ENCODE measurements at regions not wholly inside any gene's neighbourhood (a gene's known extent, or its start where the extent isn't known, plus 50 kb on each side); places are given as distances from the start of the nearest gene placed in this dataset.

DNA sequence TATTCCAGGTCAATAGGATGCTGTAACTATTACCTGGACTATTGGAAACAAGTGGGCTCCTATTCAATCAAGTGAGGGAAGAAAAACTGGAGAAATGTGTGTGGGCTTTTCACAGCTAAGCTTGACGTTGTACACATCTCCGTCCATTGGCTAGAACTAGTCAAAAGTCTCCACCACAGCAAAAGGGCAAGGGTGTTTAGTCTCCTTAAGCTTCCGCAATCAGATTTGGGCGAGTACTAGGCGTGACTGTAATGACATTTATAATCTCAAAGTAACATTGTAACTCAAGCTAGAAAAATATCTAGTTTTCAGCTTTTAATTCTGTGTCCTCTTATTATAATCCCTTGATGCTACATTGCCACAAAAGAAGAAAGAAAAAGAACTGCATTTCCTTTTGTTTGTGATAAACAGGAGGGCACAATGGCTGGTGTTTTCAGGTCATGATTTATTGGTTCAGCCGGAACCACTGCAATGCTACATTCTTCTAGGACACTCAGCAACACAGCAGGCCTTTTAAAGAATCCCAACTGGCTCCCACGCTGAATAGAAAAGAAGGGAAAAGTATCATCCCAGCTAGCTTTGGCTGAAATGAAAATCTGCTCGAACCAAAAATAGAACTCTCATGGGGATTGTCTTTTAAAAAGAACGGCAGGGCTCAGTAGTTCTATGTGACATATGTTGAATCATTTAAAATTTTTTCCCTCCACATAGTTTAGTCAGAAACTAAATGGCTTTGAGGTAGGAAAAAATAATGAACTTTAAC, 387.7 kb downstream of the BTBD3 start:
- no peak for DNase-seq

DNA sequence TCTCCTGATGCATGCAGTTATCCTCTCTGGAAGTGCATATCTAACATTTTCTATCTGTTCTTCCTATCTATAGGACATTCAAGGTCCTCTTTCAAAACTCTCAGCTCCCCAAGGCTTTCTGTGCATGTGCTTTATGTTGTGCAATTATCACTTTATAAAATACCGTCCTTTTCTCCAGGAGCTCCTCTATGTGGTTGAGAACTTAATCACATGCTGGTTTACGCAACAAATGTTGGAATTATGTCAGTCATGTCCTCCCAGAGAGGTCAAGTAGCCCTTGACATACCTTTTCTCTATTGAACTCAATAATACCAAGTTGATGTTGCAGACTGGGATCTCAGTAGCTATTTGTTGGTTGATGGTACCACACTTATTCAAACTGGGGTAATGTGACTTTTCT, 388.4 kb downstream of the BTBD3 start:
- no peak for DNase-seq

DNA sequence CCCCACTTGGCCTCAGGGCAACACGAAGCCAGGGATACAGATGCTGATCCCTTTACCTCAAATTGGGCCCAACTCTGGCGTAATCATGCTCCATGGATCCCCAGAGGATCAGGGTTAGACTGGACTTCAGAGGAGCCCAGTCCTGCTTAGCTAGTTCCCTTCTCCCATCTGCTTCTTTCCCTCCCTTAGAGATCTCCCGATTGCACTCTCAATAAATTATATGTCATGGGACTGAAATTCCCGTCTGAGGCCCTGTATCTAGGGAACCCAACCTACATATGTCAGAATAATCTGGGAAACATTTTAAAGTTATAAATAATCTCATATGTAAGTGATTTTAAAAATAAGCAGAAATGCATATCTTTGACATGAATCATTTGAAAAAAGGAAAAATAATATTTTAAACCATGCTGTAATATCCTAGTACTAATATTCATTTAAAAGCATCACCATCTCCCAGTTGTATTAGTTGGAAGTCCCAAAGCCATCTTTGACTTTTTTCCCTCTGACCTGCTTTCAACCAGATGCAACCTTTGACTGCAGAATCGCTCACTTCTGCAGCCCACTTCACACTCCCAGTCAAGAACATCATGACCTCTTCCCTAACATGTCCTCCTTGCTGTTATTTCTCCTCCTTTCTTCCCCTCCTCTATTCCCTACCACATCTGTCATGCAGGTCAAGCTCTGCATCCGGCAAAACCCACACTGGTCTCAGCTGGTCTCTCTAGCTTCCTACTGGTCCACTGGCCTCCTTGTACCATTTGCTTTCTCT, 393.6 kb downstream of the BTBD3 start:
- no peak for DNase-seq

DNA sequence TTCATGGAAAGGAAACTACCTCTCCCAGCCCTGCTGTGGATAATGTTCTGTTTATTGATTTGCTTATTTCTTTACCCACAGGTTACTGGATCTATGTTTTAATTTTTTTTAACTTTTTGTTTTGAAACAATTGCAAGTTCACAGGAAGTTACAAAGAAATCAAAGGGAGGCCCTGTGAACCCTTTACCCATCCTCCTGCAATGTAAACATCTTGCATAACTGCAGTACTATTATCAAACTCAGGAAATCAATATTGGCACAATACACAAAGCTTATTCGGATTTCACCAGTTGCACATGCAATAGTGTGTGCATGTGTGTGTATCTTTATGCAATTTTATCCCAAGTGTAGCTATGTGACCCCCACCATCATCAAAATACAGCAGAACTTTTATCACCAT, 398.0 kb downstream of the BTBD3 start:
- no peak for DNase-seq

DNA sequence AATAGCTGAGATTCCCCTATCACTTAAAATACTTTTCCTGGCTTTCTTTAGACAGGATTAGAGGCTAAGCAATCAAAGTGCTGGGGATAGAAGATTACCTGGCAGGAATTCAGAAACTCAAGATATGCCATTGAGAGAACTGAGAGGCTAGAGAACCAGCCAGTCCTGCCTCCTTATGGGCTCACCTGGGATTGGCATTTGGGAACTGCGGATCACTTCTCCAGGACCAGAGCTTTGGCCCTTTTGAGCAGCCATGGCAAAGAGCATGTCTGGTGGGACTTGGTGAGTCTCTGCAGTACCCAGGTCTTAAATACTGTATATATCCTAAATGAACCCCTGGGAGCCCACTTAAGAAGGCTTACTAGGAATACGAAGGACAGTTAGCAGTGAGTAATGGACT, 399.1 kb downstream of the BTBD3 start:
- no peak for DNase-seq

DNA sequence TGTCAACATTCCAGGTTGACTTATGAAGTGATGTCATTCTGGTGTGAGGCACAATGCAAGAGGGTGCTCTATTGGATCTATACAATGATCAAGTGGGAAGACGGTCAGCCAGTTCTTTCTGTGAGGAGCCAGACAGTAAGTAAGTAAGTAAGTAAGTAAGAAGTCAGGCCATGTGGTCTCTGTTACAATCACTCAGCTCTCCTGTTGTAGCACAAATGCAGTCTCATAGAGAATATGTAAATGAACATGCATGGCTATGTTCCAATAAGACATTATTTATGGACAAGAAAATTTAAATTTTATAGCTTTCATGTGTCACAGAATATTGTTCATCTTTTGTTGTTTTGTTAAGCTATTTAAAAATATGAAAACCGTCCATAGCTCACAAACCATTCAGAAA, 399.7 kb downstream of the BTBD3 start:
- no peak for DNase-seq

DNA sequence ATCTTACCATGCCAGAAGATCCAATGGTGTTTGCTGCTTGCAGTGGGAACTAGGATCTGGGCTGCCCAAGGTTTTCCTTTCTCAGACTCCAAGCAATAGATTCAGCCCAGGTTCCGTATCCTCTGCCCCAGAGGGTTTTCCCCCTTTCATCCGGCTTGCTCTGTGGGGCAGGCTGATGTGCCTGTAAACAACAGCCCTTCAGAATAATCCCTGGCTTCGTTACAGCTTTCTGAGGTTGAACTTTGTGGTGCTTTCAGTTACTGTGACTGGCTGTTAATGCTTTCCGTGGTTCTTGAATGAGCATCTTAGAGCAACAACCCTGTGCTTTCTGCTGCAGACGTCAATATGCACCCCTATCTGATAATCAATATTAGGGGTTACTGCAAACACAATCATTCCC, 400.4 kb downstream of the BTBD3 start:
- DNase-seq: no peak

DNA sequence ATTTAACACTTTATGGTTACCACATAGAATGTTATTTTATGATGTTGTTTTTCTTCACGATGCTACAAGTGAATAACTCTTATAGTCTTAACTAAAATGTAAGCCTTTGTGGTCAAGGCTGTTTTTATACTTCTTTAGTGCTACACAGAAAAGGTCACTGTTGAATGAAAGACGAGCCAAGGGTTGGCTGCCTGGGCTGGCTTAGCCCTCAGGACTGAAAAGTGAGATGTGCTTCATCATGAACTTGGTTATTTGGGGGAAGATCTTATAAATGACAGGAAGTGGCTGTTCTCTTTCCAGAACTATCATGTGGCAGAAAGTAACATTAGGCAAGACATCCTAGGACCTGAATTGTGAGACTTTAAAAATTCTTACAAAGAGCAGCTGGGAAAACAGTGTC, 404.0 kb downstream of the BTBD3 start:
- DNase-seq: no peak

DNA sequence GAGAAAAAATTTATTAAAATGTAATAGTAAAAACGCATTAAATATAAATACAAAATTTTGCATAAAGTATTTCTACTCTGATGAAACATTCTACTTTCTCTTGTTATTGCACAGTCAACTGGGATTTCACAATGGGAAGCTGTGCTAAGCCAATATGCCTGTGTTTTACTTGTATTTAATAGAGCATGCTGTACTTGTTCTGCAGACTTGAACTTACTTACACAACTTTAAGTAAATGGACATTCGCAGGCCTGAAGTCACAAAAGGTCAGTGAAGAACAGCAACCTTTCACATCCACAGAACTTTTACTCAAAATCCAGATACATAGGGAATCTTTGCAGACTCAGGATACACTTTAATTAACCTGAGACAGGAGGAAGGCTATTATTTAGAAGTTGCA, 409.5 kb downstream of the BTBD3 start:
- DNase-seq: no peak

DNA sequence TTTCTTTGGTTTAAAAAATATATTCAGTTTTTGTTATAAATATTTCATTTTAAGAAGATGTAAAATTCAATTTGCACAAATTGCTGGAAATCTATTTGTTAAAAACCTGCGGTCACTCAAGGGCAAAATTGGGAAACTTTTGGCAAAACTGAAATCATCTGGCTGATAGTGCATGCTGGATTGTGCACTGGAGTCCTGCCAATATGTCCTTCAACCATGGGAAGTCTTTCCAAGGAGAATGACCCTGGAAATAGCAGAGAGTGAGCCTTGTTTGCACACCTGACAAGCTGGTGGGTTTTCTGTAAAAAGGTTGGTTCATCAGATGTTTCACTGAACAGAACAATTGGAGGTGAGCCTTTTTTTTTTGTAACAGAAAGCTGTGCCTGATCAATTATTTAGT, 413.5 kb downstream of the BTBD3 start:
- DNase-seq: no peak

DNA sequence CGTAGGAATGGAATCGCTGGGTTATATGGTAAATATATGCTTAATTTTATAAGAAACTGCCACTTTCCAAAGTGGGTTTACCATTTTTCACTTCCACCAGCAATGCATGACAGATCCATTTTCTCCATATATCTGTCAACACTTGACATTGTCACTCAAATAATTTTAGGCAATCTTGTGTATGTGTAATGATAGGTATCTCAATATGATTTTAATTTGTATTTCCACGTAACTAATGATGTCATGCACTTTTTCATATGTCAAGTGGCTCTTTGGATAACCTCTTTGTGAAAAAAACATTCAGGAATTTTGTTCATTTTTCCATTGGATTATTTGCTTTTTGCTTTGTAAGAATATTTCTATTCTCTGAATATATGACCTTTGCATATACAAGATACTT, 419.9 kb downstream of the BTBD3 start:
- no peak for DNase-seq

DNA sequence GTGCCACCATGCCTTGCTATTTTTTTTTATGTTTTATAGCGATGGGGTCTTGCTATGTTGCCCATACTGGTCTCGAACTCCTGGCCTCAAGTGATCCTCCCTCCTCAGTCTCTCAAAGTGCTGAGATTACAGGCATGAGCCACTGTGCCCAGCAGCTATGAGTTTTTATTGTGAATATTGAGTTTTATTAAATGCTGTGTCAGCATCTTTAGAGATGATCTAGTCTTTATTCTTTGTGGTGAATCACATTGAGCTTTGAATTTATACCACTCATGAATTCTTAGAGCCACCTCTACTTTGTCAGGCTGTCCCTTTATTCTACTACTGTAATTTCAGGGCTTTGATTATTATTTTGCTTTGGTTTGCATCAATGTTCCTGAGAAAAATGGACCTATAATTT, 428.3 kb downstream of the BTBD3 start:
- DNase-seq: no peak

DNA sequence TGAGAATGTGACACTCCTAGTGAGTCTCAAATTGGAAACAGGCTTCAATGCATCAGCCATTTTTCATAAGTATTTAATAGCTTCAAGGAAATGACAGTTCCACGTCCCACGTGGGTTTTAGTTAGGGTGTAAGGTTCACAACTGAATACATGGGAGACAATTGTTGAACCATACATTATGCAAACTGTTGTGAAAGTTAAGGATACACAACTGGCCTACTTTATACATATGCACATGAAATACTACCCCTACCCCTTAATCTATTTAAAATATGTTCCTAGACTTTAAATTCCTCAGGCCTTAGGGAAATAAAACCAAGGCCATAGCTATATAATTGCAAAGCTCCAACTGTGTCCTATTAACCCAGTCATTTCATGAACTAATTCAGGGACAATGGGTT, 436.1 kb downstream of the BTBD3 start:
- DNase-seq: no peak

DNA sequence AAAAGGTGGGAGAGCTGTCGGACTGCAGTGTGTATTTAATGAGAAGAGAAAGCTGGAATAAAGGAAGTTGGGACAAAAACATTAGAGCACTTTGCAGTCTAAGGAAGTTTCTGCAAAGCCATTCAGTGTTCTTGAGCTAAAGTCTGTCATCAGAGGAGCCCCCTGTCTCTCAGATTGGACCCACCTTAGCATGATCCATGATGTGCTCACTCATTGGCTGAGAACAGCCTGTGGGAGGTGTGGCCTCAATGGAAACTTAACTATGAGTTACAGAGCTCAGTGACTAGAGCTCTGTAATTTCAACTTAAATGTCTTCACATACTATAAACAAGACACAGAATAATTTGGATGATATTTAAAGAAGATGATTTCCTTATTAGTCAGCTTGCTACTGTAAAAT, 437.0 kb downstream of the BTBD3 start:
- no peak for DNase-seq

DNA sequence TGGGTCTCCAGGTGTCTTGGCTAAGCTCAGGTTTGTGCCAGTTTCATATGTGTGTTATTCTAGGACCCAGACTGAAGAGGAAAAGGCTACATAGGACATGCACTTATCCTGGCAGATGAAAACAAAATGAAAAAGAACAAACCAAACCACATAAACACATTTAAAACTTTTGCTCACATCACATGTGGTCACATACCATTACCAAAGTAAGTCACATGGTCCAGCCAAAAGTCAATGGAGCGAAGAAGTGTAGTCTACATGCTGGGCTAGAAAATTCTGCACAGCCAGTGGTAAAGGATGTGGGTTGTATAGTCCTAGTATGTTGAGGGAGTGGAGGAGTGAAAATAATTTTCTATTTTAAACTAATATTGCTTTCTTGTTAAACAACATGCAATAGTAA, 437.5 kb downstream of the BTBD3 start:
- DNase-seq: no peak

DNA sequence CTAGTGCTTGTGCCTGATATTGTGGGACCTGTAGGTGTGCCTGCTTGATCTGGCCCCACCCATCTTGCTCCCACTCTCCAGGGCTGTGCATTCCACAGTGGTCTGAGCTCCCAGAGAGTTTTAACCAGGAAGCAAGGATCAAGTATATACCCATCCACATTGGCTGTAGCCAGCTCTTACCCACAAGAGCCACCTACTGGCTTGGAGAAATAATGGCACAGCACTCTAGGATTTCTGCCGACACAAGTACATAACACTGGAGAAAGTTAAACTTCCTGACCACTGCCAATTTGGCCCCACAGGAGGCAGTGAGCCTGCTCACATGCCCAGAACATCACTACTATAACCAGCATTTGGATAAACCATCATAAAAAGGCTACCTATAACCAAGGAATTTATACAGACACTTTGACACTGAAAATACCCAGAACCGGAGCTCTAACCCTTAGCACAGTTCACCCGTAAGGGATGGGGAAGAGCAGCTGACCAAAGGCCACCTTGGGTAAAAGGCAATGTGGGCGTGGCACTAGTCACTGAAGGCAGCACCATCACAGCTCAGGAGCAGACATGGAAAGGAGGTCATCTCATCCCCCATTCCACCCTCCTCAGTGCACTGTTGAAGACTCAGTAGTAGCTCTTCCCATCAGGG, 440.4 kb downstream of the BTBD3 start:
- no peak for DNase-seq

DNA sequence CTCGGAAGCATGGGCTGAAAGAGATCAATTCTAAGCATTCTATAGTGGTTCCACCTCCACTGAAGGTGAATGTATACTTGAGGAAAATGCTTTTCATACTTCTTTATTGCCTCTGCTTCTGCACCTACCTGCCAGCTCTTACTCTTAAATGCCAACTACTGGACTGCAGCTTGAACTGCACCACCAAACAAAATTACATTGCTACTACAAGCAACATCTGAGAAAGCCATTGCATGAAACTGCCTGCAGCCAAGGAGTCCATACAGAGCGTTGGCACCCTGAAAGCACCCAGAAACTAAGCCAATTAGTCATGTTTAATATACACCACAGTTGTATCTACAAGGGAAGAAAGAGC, 440.9 kb downstream of the BTBD3 start:
- no peak for DNase-seq

DNA sequence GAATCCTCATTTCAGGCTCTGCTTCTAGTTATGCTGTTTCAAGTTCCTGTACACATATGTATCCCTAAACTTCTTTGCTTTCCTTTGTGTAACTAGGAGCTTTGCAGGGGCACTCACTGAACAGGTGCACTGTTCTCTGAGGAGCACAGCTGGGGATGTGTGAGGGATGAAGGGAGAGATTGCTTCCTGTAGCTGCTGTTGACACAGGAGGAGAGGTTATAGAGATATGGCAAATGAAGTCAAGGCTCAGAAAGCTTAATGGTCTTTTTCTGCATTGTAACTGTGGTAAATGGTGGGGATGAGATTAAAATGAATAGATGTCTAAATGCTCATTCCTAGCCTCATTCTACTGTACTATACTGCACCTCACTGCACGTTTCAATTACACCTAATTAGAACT, 454.3 kb downstream of the BTBD3 start:
- DNase-seq: no peak

DNA sequence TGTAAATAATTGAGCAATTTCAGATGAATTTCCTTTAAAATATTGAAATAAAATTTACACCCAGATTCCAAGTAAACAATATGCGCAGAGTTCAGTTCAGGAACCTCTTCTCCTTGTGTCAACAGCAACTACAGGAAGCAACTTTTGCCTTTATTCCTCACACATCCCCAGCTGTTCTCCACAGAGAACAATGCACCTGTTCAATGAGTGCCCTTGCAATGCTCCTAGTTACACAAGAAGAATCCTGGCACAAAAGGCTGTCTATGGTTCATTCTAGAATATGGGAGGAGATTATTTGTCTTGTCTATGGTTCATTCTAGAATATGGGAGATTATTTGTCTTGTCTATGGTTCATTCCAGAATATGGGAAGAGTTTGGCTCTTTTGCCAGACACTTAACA, 454.9 kb downstream of the BTBD3 start:
- no peak for DNase-seq

DNA sequence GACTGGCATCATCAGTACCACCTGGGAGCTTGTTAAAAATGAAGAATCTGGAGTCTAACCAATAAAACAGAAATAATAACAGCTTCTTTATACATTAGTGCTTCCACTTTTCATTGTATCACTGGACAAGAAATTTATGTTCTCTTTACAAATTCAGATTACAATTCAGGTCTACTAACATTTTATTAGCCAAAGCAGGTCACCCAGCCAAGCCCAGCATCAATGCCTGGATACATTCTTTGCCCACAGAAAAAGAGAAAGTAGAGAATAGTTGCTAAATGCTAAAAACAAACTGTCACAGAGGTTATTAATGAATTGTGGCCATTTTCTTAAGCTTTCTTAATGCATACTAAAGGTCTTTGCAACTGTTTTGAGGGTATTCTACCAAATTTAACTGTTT, 458.3 kb downstream of the BTBD3 start:
- no peak for DNase-seq

DNA sequence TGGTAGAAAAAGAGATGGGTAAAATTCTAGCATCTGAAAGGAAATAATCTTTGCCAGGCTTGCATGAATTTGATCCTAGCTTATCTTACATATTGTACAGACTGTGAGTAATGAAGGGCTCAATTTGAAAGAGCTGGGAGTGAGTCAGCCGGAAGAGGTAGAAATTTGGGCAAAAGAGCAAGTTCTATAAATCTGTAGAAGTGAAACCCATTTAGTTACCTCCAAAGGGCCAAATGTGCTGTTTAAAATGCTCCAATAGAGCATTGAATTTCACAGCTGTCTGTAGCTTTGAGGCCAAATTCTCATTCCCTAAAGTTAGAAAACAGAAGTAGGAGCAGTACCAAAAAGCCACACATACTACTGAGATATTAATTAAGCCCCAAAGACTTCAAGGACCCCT, 466.1 kb downstream of the BTBD3 start:
- no peak for DNase-seq

DNA sequence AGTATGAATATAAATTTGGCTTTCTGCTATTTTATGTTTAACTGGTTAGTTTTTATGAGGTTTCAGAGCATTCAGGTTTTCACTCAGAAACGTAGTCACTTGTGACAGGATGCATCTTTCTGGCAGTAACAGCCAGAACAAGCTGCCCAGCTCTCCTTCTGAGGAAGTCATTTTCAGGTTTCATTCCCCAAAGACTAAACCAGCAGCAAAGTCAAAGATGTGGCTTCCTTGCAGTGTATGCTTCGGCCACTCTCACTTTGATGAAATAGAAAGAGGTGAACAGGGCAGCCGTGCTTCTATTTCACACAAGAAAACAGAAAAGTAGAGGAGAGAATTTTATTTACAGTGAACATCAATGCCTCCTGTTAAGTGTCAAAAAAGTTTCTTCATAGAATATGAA, 469.1 kb downstream of the BTBD3 start:
- DNase-seq: no peak

DNA sequence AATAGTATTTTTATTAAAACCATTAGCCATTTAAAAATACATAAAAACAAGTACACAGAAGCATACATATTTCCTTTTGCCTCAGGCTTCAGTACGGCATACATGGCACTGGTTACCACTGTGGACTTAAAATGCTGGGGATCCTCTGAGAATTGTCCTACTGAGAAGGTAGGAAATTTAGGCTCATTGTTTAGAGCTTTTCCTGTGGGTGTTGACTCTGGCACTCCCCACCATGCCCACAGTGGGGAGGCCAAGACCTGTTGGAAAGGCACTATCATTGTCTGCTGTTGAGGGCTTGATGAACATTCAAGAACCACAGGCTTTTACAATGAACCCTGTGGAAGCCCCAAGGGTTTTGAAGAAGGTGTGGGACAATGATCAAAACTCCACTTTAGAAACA, 473.4 kb downstream of the BTBD3 start:
- DNase-seq: no peak

DNA sequence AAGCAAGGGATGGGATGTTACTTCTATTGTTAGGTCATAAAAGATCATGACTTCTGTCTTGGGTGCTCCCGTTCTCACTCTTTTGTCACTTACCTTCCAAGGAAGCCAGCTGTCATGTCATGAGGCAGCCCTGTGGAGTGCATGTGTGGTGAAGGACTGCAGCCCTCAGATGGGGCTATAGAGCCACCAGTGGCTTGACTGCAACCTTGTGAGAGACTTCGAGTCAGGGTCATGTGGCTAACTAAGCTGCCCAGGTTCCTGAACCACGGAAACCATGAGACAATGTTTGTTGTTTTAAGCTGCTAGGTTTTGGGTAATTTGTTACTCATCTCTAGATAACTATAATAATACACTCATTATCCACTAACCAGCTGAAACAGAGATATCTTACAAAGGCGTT, 477.1 kb downstream of the BTBD3 start:
- no peak for DNase-seq
